ENCODE measurements at regions not wholly inside any gene's neighbourhood (a gene's known extent, or its start where the extent isn't known, plus 50 kb on each side); places are given as distances from the start of the nearest gene placed in this dataset.
A peak's percentile ranks its signal among the peaks of the same experiment; 100 is the strongest.
"Not testable (repeated sequence)": the region's sequence is repeated elsewhere in the genome, so short reads cannot be mapped to it uniquely, and the experiment has no call there.

DNA sequence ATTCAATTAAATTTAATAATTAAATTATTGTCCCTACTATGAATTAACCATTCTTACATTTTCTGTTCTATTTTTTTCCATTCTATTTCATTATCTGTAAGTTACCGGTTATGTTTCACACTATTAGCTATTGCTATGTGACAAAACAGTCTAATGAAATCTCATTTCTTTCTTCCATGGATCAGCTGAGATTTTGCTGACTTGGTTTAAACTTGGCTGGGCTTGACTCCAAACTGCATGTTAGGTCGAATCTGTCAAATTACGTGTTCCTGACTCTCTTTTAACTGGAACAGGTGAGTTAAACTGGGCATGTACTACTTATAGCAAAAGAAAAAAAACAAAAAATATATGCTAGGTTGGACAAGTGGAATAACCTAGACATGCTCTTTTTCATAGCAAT lies 1464.4 kb downstream of the OLFM4 start:
- Histone ChIP-seq H3K9me3 (no peaks in the 10 kb centered on the region), H3K27ac (no peak overlapping the region), H3K4me3 (replicated peaks in 1 of 3) (no peak overlapping the region), H3K4me1 (no peaks in the 10 kb centered on the region), H3K36me3 (no peaks in the 10 kb centered on the region), H3K27me3 (no peaks in the 10 kb centered on the region)
- no peak for DNase-seq
- WGBS, 2 donors, result 67 to 83% methylated on average over 3 of the region's 3 CpGs
- TF ChIP-seq, protein P1, sequence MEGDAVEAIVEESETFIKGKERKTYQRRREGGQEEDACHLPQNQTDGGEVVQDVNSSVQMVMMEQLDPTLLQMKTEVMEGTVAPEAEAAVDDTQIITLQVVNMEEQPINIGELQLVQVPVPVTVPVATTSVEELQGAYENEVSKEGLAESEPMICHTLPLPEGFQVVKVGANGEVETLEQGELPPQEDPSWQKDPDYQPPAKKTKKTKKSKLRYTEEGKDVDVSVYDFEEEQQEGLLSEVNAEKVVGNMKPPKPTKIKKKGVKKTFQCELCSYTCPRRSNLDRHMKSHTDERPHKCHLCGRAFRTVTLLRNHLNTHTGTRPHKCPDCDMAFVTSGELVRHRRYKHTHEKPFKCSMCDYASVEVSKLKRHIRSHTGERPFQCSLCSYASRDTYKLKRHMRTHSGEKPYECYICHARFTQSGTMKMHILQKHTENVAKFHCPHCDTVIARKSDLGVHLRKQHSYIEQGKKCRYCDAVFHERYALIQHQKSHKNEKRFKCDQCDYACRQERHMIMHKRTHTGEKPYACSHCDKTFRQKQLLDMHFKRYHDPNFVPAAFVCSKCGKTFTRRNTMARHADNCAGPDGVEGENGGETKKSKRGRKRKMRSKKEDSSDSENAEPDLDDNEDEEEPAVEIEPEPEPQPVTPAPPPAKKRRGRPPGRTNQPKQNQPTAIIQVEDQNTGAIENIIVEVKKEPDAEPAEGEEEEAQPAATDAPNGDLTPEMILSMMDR (IDR thresholded peaks at IDR 0.05), result no peak
- TF ChIP-seq POLR2A (IDR thresholded peaks at IDR 0.05), result no peak
- intact Hi-C loops (cut with DNase I), result no loop called here

DNA sequence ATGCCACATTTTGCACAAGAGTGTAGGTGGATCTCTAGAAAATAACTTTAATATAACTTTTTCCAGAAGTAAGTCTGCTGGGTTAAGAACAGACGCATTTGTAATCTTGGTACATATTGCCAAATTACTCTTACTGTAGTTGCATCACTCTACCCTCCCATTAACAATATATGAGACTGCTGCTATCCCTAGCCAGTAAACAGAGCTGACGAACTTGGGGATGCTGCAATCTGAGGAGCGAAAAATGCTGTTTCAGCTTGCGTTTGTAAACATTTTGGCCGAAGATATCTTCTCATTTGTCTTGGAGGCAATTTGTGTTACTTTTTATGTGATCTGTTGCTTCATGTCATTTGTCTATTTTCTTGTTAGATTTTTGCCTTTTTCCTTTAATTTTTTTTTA lies 1482.8 kb downstream of the OLFM4 start:
- Histone ChIP-seq H3K36me3 (no peaks in the 10 kb centered on the region), H3K27ac (no peak overlapping the region), H3K9me3 (no peaks in the 10 kb centered on the region), H3K4me1 (no peaks in the 10 kb centered on the region), H3K4me3 (replicated peaks in 1 of 3) (no peak overlapping the region), H3K27me3 (no peaks in the 10 kb centered on the region)
- DNase-seq, result no peak
- intact Hi-C loops (cut with DNase I), result no loop called here
- no peak for TF ChIP-seq POLR2A (IDR thresholded peaks at IDR 0.05)
- TF ChIP-seq, protein P1 (IDR thresholded peaks at IDR 0.05), result no peak
- 86 to 89% methylated on average over 5 of the region's 5 CpGs for WGBS, 2 donors

GRCh38 chr13:54513254-54513653 lies 1484.6 kb downstream of the OLFM4 start:
- Histone ChIP-seq H3K27ac (no peak overlapping the region), H3K36me3 (no peaks in the 10 kb centered on the region), H3K9me3 (no peaks in the 10 kb centered on the region), H3K4me3 (replicated peaks in 1 of 3) (no peak overlapping the region), H3K27me3 (no peaks in the 10 kb centered on the region), H3K4me1 (no peaks in the 10 kb centered on the region)
- WGBS, 2 donors, result 49 to 51% methylated on average over 1 of the region's 1 CpG
- no peak for DNase-seq
- intact Hi-C loops (cut with DNase I), result no loop called here
- no peak for TF ChIP-seq POLR2A (IDR thresholded peaks at IDR 0.05)
- TF ChIP-seq, protein P1 (IDR thresholded peaks at IDR 0.05), result no peak

GRCh38 chr13:54536112-54536511 lies 1507.5 kb downstream of the OLFM4 start:
- DNase-seq, result no peak
- no peak for TF ChIP-seq POLR2A (IDR thresholded peaks at IDR 0.05)
- TF ChIP-seq, protein P1 (IDR thresholded peaks at IDR 0.05), result peak in 2 of 6 experiments; percentile 32 to 36
- Histone ChIP-seq H3K4me3 (replicated peaks in 1 of 3) (no peak overlapping the region), H3K4me1 (peaks cover 0 to 5% of the 10 kb centered on the region in 2 donors), H3K36me3 (no peaks in the 10 kb centered on the region), H3K27me3 (no peaks in the 10 kb centered on the region), H3K9me3 (no peaks in the 10 kb centered on the region), H3K27ac (no peak overlapping the region)
- intact Hi-C loops (cut with DNase I), result no loop called here
- WGBS, 2 donors, result 26 to 27% methylated on average over 3 of the region's 3 CpGs

DNA sequence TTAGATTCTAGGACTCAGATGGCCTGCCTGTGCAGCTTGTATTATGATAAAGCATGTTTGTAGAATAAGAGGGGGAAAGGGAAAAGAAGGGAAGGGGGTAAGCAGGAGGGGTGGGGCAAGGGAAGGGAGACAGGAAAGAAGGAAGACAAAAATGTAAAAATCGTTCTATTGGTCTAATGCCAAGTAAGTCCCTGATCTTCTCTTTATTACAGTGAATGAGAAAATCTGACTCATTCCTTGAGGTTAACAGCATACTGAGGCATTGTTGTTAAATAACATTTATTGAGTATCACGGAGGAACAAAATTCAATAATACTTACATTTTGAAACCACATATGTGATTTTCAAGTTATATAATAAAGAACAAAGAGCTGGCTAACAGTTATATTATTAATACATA lies 1534.7 kb downstream of the OLFM4 start:
- H3K27me3 ChIP-seq, result no peaks in the 10 kb centered on the region
- H3K4me3 ChIP-seq (replicated peaks in 1 of 3), result no peak overlapping the region
- intact Hi-C loops (cut with DNase I), result no loop called here
- no peaks in the 10 kb centered on the region for H3K4me1 ChIP-seq
- no peaks in the 10 kb centered on the region for H3K36me3 ChIP-seq
- H3K9me3 ChIP-seq, result no peaks in the 10 kb centered on the region
- no peak overlapping the region for H3K27ac ChIP-seq
- no peak for DNase-seq
- no peak for TF ChIP-seq POLR2A (IDR thresholded peaks at IDR 0.05)
- TF ChIP-seq, protein P1 (IDR thresholded peaks at IDR 0.05), result no peak
- WGBS, 2 donors, result 71 to 72% methylated on average over 2 of the region's 2 CpGs

GRCh38 chr13:54572037-54572436 lies 1543.4 kb downstream of the OLFM4 start:
- H3K27ac ChIP-seq; DNase-seq; H3K9me3 ChIP-seq; H3K4me3 ChIP-seq (replicated peaks in 1 of 3); H3K4me1 ChIP-seq; H3K36me3 ChIP-seq; intact Hi-C loops (cut with DNase I); H3K27me3 ChIP-seq: not testable (repeated sequence)
- 86 to 92% methylated on average over 10 to 13 of the region's 13 CpGs for WGBS, 2 donors

Data from thyroid gland (tissue), 4 donors.